ENCODE measurements at regions not wholly inside any gene's neighbourhood (a gene's known extent, or its start where the extent isn't known, plus 50 kb on each side); places are given as distances from the start of the nearest gene placed in this dataset.

DNA sequence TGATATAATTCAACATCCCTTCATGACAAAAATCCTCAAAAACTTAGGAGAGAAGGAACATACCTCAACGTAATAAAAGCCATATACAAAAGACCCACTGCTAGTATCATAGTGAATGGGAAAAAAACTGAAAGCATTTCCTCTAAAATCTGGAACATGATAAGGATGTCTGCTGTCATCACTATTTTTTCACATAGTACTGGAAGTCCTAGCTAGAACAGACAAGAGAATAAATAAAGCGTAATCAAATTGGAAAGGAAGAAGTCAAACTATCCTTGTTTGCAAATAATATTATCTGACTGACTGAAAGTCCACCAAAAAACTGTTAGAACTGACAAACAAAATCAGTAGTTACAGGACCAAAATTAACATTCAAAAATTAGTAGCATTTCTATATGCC, 985.4 kb upstream of the AGA start:
- no peak for DNase-seq (ENCODE audit: extremely low spot score in 2 of 2)
- H3K4me1 ChIP-seq, result no peaks in the 10 kb centered on the region
- TF ChIP-seq, protein P1, sequence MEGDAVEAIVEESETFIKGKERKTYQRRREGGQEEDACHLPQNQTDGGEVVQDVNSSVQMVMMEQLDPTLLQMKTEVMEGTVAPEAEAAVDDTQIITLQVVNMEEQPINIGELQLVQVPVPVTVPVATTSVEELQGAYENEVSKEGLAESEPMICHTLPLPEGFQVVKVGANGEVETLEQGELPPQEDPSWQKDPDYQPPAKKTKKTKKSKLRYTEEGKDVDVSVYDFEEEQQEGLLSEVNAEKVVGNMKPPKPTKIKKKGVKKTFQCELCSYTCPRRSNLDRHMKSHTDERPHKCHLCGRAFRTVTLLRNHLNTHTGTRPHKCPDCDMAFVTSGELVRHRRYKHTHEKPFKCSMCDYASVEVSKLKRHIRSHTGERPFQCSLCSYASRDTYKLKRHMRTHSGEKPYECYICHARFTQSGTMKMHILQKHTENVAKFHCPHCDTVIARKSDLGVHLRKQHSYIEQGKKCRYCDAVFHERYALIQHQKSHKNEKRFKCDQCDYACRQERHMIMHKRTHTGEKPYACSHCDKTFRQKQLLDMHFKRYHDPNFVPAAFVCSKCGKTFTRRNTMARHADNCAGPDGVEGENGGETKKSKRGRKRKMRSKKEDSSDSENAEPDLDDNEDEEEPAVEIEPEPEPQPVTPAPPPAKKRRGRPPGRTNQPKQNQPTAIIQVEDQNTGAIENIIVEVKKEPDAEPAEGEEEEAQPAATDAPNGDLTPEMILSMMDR (IDR thresholded peaks at IDR 0.05), result no peak
- TF ChIP-seq POLR2AphosphoS5 (IDR thresholded peaks at IDR 0.05; ENCODE audit: insufficient read depth in 1 of 2, low read depth in 1 of 2) (no peak), POLR2A (IDR thresholded peaks at IDR 0.05) (no peak)
- H3K27ac ChIP-seq, result no peak overlapping the region
- intact Hi-C loops (cut with DNase I), result no loop called here
- H3K36me3 ChIP-seq, result no peaks in the 10 kb centered on the region
- no peaks in the 10 kb centered on the region for H3K9me3 ChIP-seq
- H3K27me3 ChIP-seq, result no peaks in the 10 kb centered on the region
- no peak overlapping the region for H3K4me3 ChIP-seq

DNA sequence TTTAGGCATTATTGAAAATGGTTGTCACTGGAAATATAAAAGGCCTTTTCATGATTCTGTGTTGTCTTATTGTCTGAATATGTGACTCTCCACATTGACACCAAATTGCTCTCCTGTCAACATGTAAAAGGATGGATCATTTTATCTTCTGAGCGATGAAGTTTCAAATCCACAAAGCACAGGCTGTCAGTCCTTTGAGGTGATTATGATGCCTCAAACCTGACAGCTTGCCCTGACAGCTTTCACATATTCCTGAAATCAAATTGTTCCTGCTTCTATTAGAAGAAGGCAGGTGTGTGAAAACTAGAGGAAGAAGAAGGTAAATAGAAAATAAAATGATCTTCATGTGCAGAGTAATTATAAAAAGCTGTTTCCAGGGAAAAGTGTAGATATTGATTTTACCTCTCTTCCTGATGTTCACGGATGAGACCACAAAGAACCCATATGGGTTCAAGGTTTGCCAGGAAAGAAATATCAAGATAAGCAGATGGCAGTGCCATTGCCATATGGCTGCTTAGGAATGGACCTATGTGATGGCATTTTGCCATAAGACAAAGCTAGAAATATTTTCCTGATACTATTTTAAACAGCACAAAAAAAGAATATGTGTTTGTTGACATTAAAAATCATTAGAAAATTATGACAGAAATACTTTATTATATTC, 1006.3 kb upstream of the AGA start:
- H3K9me3 ChIP-seq, result no peaks in the 10 kb centered on the region

DNA sequence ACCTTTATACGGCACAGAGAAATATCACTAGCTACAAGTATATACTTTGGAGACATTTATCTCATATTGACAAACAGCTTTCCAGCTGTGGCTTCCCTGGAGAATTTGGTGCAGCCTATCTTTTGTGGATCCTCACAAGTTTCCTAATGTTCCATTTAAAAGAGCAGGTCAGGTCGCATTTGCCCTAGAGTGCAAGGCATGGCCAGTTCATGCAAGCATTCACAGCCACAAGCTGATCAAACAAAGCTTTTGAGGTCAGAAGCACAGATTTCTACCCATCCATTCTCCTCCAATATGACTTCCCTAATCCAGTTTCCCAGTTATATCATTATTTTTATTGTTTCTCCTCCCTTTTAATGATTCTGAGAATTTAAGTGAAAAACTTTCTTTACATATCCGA, 1008.4 kb upstream of the AGA start:
- H3K36me3 ChIP-seq, result no peaks in the 10 kb centered on the region
- no peaks in the 10 kb centered on the region for H3K27me3 ChIP-seq
- H3K27ac ChIP-seq, result no peak overlapping the region
- TF ChIP-seq POLR2A (IDR thresholded peaks at IDR 0.05) (no peak), POLR2AphosphoS5 (IDR thresholded peaks at IDR 0.05; ENCODE audit: insufficient read depth in 1 of 2, low read depth in 1 of 2) (no peak)
- TF ChIP-seq, protein P1 (IDR thresholded peaks at IDR 0.05), result no peak
- DNase-seq (ENCODE audit: extremely low spot score in 2 of 2), result no peak
- intact Hi-C loops (cut with DNase I), result no loop called here
- no peaks in the 10 kb centered on the region for H3K4me1 ChIP-seq
- no peaks in the 10 kb centered on the region for H3K9me3 ChIP-seq
- H3K4me3 ChIP-seq, result no peak overlapping the region

More for the DNA sequence above, 1006.3 kb upstream of the AGA start:
- intact Hi-C loops (cut with DNase I), result no loop called here
- Histone ChIP-seq H3K36me3 (no peaks in the 10 kb centered on the region), H3K4me3 (no peak overlapping the region), H3K27me3 (no peaks in the 10 kb centered on the region), H3K27ac (no peak overlapping the region), H3K4me1 (no peaks in the 10 kb centered on the region)
- DNase-seq (ENCODE audit: extremely low spot score in 2 of 2), result no peak
- TF ChIP-seq POLR2AphosphoS5 (IDR thresholded peaks at IDR 0.05; ENCODE audit: insufficient read depth in 1 of 2, low read depth in 1 of 2), result no peak
- TF ChIP-seq POLR2A (IDR thresholded peaks at IDR 0.05), result no peak
- TF ChIP-seq, protein P1 (IDR thresholded peaks at IDR 0.05), result no peak

DNA sequence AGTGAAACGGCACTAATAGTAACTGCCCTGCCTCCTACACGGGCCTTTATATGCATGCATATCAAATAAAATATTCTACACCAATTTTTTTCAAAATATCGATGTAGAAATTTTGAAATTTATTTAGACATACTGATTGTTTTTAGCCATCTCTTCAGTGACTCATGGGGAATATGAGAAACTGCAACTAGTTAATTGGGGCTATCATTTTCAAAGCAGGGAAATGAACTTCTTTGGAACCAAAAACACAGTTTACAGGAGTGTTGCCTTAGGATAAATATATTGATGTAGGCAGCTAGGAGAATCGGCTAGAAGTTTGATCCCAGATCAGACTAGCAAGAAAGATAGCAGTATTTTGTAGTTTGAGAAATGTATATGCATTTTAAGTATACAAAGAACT, 1010.8 kb upstream of the AGA start:
- DNase-seq (ENCODE audit: extremely low spot score in 2 of 2), result no peak
- Histone ChIP-seq H3K36me3 (no peaks in the 10 kb centered on the region), H3K9me3 (no peaks in the 10 kb centered on the region), H3K4me1 (no peaks in the 10 kb centered on the region), H3K4me3 (no peak overlapping the region), H3K27ac (no peak overlapping the region), H3K27me3 (no peaks in the 10 kb centered on the region)
- intact Hi-C loops (cut with DNase I), result no loop called here
- TF ChIP-seq POLR2AphosphoS5 (IDR thresholded peaks at IDR 0.05; ENCODE audit: insufficient read depth in 1 of 2, low read depth in 1 of 2), result no peak
- TF ChIP-seq, protein P1 (IDR thresholded peaks at IDR 0.05), result no peak
- TF ChIP-seq POLR2A (IDR thresholded peaks at IDR 0.05), result no peak

DNA sequence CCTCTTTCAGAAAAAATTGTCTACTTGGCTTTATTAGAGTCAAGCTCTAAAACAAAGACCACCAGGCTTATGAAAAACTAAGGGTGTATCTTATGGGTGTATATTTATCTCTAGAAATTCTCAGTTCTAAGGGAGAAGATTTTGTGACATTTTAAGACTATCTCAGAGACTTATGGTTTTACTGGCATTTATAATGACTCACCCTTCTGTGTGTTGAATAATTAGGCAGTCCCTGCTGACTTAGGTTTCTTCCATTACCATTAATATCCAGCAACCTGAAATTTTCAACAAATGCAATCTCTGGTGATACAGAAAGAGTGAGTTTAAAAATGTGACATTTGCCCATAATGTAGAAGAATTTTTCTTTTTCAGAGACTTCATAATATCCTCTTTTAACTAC, 1015.0 kb upstream of the AGA start:
- TF ChIP-seq POLR2A (IDR thresholded peaks at IDR 0.05) (no peak), POLR2AphosphoS5 (IDR thresholded peaks at IDR 0.05; ENCODE audit: insufficient read depth in 1 of 2, low read depth in 1 of 2) (no peak)
- TF ChIP-seq, protein P1 (IDR thresholded peaks at IDR 0.05), result no peak
- Histone ChIP-seq H3K27ac (no peak overlapping the region), H3K36me3 (no peaks in the 10 kb centered on the region), H3K27me3 (no peaks in the 10 kb centered on the region), H3K9me3 (no peaks in the 10 kb centered on the region), H3K4me3 (no peak overlapping the region), H3K4me1 (no peaks in the 10 kb centered on the region)
- intact Hi-C loops (cut with DNase I), result no loop called here
- no peak for DNase-seq (ENCODE audit: extremely low spot score in 2 of 2)

All from vagina (tissue), 2 donors.